HEK293 (cell line): ENCODE measurements at regions not wholly inside any gene's neighbourhood (a gene's known extent, or its start where the extent isn't known, plus 50 kb on each side); places are given as distances from the start of the nearest gene placed in this dataset.

Experiments used
- TRIM28 ChIP-seq: IDR thresholded peaks from 2 replicates; pipeline ENCODE4 v1.6.1; 2011; ENCODE audit warnings: low read length, control low read depth, borderline replicate concordance
- ZNF24 ChIP-seq: fragments of 450-650 bp; formaldehyde crosslinking; IDR thresholded peaks from 2 replicates; pipeline ENCODE4 v1.5.1; 2016; ENCODE audit warnings: missing biosample characterization, missing genetic modification characterization
- ZNF324 ChIP-seq: fragments of 450-650 bp; formaldehyde crosslinking; IDR thresholded peaks from 2 replicates; pipeline ENCODE4 v1.5.1; 2016; ENCODE audit warnings: missing biosample characterization, missing genetic modification characterization
- TF ChIP-seq, protein P1 (sequence below): fragments of 450-650 bp; formaldehyde crosslinking; IDR thresholded peaks from 2 replicates; pipeline ENCODE4 v1.5.1; 2016; ENCODE audit warnings: missing biosample characterization, missing genetic modification characterization
- TF ChIP-seq, protein P2 (sequence below): fragments of 450-650 bp; formaldehyde crosslinking; IDR thresholded peaks from 2 replicates; pipeline ENCODE4 v1.5.1; 2016; ENCODE audit warnings: missing biosample characterization, missing genetic modification characterization
- TF ChIP-seq, protein P3 (sequence below): fragments of 450-650 bp; formaldehyde crosslinking; IDR thresholded peaks from 2 replicates; pipeline ENCODE4 v1.5.1; 2016; ENCODE audit warnings: missing biosample characterization, missing genetic modification characterization

DNA sequence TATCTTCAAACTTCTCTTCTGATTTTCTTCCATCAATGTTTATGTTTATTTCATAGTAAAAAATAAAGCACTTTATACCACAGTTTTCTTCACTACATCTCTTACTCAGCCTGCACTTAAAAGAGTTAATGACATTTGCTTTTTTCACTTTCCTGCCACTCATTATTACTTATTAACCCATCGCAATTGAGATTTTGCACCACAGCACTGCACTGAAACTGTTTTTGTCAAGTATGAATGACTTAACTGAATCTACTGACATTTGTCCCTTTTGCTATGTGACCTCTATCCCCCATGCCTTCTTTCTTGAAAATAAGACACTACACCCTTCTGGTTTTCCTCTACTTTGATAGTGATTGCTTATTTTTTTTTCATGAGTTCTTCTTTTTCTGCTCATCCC lies 739.7 kb upstream of the DPPA4 start:
- TF ChIP-seq, protein P1, sequence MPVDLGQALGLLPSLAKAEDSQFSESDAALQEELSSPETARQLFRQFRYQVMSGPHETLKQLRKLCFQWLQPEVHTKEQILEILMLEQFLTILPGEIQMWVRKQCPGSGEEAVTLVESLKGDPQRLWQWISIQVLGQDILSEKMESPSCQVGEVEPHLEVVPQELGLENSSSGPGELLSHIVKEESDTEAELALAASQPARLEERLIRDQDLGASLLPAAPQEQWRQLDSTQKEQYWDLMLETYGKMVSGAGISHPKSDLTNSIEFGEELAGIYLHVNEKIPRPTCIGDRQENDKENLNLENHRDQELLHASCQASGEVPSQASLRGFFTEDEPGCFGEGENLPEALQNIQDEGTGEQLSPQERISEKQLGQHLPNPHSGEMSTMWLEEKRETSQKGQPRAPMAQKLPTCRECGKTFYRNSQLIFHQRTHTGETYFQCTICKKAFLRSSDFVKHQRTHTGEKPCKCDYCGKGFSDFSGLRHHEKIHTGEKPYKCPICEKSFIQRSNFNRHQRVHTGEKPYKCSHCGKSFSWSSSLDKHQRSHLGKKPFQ, result no peak
- TF ChIP-seq, protein P2, sequence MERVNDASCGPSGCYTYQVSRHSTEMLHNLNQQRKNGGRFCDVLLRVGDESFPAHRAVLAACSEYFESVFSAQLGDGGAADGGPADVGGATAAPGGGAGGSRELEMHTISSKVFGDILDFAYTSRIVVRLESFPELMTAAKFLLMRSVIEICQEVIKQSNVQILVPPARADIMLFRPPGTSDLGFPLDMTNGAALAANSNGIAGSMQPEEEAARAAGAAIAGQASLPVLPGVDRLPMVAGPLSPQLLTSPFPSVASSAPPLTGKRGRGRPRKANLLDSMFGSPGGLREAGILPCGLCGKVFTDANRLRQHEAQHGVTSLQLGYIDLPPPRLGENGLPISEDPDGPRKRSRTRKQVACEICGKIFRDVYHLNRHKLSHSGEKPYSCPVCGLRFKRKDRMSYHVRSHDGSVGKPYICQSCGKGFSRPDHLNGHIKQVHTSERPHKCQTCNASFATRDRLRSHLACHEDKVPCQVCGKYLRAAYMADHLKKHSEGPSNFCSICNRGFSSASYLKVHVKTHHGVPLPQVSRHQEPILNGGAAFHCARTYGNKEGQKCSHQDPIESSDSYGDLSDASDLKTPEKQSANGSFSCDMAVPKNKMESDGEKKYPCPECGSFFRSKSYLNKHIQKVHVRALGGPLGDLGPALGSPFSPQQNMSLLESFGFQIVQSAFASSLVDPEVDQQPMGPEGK, result no peak
- TF ChIP-seq ZNF24 (no peak), TRIM28 (no peak), ZNF324 (no peak)
- TF ChIP-seq, protein P3, sequence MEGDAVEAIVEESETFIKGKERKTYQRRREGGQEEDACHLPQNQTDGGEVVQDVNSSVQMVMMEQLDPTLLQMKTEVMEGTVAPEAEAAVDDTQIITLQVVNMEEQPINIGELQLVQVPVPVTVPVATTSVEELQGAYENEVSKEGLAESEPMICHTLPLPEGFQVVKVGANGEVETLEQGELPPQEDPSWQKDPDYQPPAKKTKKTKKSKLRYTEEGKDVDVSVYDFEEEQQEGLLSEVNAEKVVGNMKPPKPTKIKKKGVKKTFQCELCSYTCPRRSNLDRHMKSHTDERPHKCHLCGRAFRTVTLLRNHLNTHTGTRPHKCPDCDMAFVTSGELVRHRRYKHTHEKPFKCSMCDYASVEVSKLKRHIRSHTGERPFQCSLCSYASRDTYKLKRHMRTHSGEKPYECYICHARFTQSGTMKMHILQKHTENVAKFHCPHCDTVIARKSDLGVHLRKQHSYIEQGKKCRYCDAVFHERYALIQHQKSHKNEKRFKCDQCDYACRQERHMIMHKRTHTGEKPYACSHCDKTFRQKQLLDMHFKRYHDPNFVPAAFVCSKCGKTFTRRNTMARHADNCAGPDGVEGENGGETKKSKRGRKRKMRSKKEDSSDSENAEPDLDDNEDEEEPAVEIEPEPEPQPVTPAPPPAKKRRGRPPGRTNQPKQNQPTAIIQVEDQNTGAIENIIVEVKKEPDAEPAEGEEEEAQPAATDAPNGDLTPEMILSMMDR (tag by site-specific recombination), result no peak
